Stimulated activated CD8-positive, alpha-beta memory T cell treated with anti-CD3 and anti-CD28 coated beads, Interleukin-15, amount 100 ng/mL, for 48 hours (primary cell): ENCODE measurements at regions not wholly inside any gene's neighbourhood (a gene's known extent, or its start where the extent isn't known, plus 50 kb on each side); places are given as distances from the start of the nearest gene placed in this dataset.
"Not testable (repeated sequence)": the region's sequence is repeated elsewhere in the genome, so short reads cannot be mapped to it uniquely, and the experiment has no call there.

Experiments
- DNase-seq, 2 donors: peaks; one replicate each; pipeline ENCODE4 v3.0.0-alpha.2; 2020; ENCODE audit warnings: low read depth in 2 of 2

- no peak for DNase-seq
Observed at GRCh38 chr2:21194147-21194546, 70.4 kb downstream of the TDRD15 start.

GRCh38 chr2:21194858-21195271, 71.1 kb downstream of the TDRD15 start:
- no peak for DNase-seq

- DNase-seq: no peak
Observed at GRCh38 chr2:21195326-21195725, 71.6 kb downstream of the TDRD15 start.

- no peak for DNase-seq
Observed at GRCh38 chr2:21198637-21199036, 74.9 kb downstream of the TDRD15 start.

- no peak for DNase-seq
Observed at GRCh38 chr2:21203976-21204375, 80.2 kb downstream of the TDRD15 start.

- not testable (repeated sequence) for DNase-seq
Observed at GRCh38 chr2:21214085-21214484, 90.3 kb downstream of the TDRD15 start.

GRCh38 chr2:21217442-21217841, 93.7 kb downstream of the TDRD15 start:
- DNase-seq: no peak

- no peak for DNase-seq
Observed at GRCh38 chr2:21220930-21221329, 97.2 kb downstream of the TDRD15 start.

GRCh38 chr2:21223618-21224017, 99.8 kb downstream of the TDRD15 start:
- DNase-seq: no peak

- no peak for DNase-seq
Observed at GRCh38 chr2:21228041-21228895, 104.5 kb downstream of the TDRD15 start.

GRCh38 chr2:21229302-21229701, 105.5 kb downstream of the TDRD15 start:
- DNase-seq: no peak

- DNase-seq: no peak
Observed at GRCh38 chr2:21230140-21230539, 106.4 kb downstream of the TDRD15 start.

- DNase-seq: no peak
Observed at GRCh38 chr2:21231985-21232384, 108.2 kb downstream of the TDRD15 start.

GRCh38 chr2:21233194-21233593, 109.4 kb downstream of the TDRD15 start:
- no peak for DNase-seq

GRCh38 chr2:21234001-21234400, 110.2 kb downstream of the TDRD15 start:
- no peak for DNase-seq

- DNase-seq: no peak
Observed at GRCh38 chr2:21234464-21235120, 110.8 kb downstream of the TDRD15 start.

- not testable (repeated sequence) for DNase-seq
Observed at GRCh38 chr2:21239749-21240148, 116.0 kb downstream of the TDRD15 start.

- DNase-seq: no peak
Observed at GRCh38 chr2:21244161-21244560, 120.4 kb downstream of the TDRD15 start.

GRCh38 chr2:21245565-21245964, 121.8 kb downstream of the TDRD15 start:
- no peak for DNase-seq

GRCh38 chr2:21249367-21249766, 125.6 kb downstream of the TDRD15 start:
- DNase-seq: no peak

GRCh38 chr2:21250673-21251072, 126.9 kb downstream of the TDRD15 start:
- no peak for DNase-seq

GRCh38 chr2:21251216-21251980, 127.6 kb downstream of the TDRD15 start:
- DNase-seq: no peak
